Fibroblast of pulmonary artery (primary cell): ENCODE measurements at regions not wholly inside any gene's neighbourhood (a gene's known extent, or its start where the extent isn't known, plus 50 kb on each side); places are given as distances from the start of the nearest gene placed in this dataset.

Experiments used
- DNase-seq: peaks from one replicate; pipeline ENCODE4 v3.0.0-alpha.2; 2010; ENCODE audit warnings: low read depth
- H3K4me3 ChIP-seq: replicated peaks from 2 replicates; pipeline ENCODE4 v1.5.1; 2011; ENCODE audit warnings: low read depth, mild to moderate bottlenecking, control low read depth, low read length, moderate library complexity
- TF ChIP-seq, protein P1 (sequence below): IDR thresholded peaks from 2 replicates; pipeline ENCODE4 v1.5.1; 2011; ENCODE audit warnings: mild to moderate bottlenecking, control low read depth, low read length, inconsistent platforms; ENCODE audit errors: missing control alignments

DNA sequence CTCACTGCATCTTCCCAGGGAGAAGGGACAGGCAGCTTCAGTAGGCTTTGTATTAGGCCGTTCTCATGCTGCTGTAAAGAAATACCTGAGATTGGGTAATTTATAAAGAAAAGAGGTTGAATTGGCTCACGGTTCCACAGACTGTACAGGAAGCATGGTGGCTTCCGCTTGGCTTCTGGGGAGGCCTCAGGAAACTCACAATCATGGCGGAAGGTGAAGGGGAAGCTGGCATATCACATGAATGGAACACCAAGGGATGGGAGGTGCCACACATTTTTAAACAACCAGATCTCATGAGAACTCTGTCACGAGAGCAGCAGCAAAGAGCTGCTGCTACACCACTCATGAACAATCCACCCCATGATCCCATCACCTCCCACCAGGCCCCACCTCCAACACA lies 182.2 kb upstream of the SFSWAP start:
- TF ChIP-seq, protein P1, sequence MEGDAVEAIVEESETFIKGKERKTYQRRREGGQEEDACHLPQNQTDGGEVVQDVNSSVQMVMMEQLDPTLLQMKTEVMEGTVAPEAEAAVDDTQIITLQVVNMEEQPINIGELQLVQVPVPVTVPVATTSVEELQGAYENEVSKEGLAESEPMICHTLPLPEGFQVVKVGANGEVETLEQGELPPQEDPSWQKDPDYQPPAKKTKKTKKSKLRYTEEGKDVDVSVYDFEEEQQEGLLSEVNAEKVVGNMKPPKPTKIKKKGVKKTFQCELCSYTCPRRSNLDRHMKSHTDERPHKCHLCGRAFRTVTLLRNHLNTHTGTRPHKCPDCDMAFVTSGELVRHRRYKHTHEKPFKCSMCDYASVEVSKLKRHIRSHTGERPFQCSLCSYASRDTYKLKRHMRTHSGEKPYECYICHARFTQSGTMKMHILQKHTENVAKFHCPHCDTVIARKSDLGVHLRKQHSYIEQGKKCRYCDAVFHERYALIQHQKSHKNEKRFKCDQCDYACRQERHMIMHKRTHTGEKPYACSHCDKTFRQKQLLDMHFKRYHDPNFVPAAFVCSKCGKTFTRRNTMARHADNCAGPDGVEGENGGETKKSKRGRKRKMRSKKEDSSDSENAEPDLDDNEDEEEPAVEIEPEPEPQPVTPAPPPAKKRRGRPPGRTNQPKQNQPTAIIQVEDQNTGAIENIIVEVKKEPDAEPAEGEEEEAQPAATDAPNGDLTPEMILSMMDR: no peak
- no peak for DNase-seq
- H3K4me3 ChIP-seq: no peak overlapping the region

DNA sequence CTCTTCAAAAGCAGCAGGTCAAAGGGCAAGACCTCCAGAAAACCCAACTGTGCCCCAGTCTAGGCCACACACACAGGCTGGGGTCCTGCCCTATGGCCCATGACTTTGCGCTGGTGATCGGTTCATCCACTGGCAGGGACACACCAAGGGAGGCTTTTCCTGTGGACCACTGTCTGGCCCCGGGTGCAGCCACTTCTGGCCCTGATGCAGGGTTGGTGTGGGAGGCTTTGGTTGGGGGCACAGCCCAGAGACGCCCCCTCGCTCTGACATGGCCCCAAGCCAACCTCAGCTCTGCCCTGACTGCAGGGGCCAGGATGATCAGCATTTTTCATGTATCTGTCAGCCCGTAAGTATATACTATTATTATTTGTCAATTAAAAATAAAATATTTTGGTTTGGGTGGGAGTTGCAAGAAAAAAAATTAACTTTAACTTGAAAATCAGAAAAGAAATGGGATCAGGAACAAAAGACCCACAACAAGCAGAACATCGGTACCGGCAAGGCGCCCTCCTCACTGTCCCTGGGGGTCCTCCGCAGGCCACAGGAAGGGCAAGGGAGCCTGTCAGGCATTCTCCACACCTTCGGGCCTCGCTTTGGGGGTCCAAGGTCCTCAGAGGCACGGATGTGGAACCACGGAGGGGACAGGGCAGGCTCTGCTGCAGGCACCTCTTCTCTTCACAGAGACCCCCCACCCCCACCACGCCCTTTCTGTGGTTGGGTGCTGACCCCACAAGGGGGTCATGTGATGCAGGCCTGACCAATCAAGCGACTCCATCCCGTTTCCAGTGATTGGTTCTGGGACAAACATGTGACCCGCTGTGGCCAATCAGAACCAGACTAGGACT lies 181.5 kb upstream of the SFSWAP start:
- no peak overlapping the region for H3K4me3 ChIP-seq
- TF ChIP-seq, protein P1: no peak
- DNase-seq: no peak

DNA sequence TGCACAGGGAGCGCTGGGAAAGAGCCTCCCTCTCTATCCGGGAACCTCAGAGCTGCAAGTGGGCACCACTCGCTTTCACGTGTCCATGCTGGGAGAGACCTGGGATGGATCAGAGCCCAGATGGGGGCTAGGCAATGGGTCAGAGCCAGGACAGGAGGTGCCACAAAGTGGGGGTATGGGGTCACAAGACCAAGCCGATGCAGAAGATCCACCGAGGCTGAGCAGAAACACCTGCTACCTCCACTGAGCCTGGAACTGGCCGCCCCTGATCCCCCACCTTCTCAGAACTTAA lies 180.9 kb upstream of the SFSWAP start:
- H3K4me3 ChIP-seq: no peak overlapping the region
- TF ChIP-seq, protein P1: no peak
- no peak for DNase-seq

DNA sequence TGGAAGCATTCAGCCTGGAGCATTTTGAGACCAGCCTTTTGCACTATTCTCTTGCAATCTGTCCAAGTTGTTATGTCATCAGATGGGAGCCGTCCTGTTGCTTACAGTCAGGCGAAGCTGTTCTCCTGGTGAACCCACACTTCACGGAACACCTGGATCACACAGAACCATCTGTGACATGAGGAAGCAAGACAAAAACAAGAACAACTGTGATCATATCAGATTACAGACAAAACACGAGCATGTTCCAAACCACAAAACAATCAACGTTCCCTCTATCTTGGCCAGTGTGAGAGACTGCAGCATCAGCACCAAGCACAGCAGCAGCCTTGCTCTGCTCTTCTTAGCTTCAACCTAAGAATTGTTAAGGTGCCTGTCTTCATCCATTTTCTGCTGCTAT lies 180.5 kb upstream of the SFSWAP start:
- H3K4me3 ChIP-seq: no peak overlapping the region
- no peak for DNase-seq
- TF ChIP-seq, protein P1: no peak

DNA sequence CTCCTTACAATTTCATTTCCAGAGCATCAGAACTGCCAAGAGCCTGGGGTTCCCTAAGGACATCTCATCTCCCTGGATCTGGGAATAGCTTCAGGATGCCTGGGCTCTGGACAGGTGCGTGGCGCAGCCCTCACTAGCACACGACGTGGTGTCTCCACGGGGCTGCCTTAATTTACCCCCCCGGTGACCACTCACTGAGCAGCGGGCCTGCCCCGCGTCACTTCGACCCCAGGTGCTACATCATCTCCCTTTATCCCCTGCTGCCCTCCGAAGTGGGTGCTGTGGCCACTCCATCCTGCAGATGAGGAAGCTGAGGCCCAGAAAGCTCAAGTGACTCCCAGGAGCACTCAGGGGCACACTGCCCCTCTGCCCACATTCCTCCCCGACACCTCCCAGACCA lies 177.8 kb upstream of the SFSWAP start:
- TF ChIP-seq, protein P1: no peak
- H3K4me3 ChIP-seq: no peak overlapping the region
- no peak for DNase-seq

DNA sequence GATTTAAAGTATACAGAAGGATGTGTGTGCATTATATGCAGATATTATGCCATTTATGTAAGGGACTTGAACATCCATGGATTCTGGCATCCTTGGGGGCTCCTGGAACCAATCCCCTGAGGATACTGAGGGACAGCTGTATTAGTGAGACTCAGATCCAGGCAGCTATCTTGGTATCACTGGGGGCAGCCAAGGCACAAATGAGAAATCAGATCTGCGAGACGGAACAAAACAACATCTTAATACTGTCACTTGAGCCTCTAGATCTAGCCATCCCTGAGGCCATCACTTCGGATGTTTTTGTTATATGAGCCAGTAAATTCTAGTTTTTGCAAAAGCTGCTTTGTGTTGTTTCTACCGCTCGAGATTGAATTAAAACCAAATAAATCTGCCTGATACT lies 175.1 kb upstream of the SFSWAP start:
- TF ChIP-seq, protein P1: no peak
- H3K4me3 ChIP-seq: no peak overlapping the region

DNA sequence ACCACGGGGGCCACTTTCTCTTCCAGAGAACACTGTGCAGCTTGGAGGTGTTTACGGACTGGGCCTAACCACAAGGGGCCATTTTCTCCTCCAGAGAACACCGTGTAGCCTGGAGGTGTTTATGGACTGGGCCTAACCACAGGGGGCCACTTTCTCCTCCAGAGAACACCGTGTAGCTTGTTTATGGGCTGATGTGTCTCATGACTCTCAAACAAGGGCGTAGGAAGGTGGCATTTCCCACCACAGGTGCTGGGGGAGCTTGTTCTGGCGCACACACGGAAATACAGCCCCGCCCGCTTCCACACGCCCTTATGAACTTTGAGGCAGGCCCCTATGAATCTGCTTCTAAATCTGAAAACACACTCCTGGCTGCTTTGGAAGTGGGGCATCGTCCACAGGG lies 174.6 kb upstream of the SFSWAP start:
- no peak for DNase-seq
- TF ChIP-seq, protein P1: no peak
- H3K4me3 ChIP-seq: no peak overlapping the region

More for the DNA sequence above, 175.1 kb upstream of the SFSWAP start:
- DNase-seq: no peak
